Keratinocyte (primary cell): ENCODE measurements at regions not wholly inside any gene's neighbourhood (a gene's known extent, or its start where the extent isn't known, plus 50 kb on each side); places are given as distances from the start of the nearest gene placed in this dataset.

Source experiments
- DNase-seq: peaks from one replicate; pipeline ENCODE4 v3.0.0-alpha.2; 2011; ENCODE audit warnings: low read depth, missing footprints, low spot score
- FAIRE-seq: peaks from 2 replicates; lab custom pipeline; 2011; peaks lifted over from hg19 to GRCh38; lab: Jason Lieb, UNC
- H2AFZ ChIP-seq: 2 replicates; pipeline ENCODE4 v1.6.0; 2012; ENCODE audit warnings: low read length, control low read depth, inconsistent platforms; ENCODE audit not compliant: control insufficient read depth
- H3K27ac ChIP-seq: 2 replicates; pipeline ENCODE4 v1.5.1; 2011; ENCODE audit warnings: low read length; ENCODE audit not compliant: control insufficient read depth, insufficient read depth
- H3K27me3 ChIP-seq: 3 replicates; pipeline ENCODE4 v1.6.0; 2011; ENCODE audit warnings: low read length; ENCODE audit not compliant: control insufficient read depth, insufficient read depth; ENCODE audit errors: extremely low read depth
- H3K36me3 ChIP-seq, 2 experiments: 2 replicates in 1 of 2; 3 replicates in 1 of 2; pipeline ENCODE4 v1.5.1; 2011; ENCODE audit warnings: low read length in 2 of 2, mild to moderate bottlenecking in 1 of 2; ENCODE audit not compliant: control insufficient read depth in 2 of 2, insufficient read depth in 2 of 2; ENCODE audit errors: extremely low read depth in 1 of 2
- H3K4me1 ChIP-seq: 3 replicates; pipeline ENCODE4 v1.5.1; 2011; ENCODE audit warnings: low read length; ENCODE audit not compliant: control insufficient read depth, insufficient read depth; ENCODE audit errors: extremely low read depth
- H3K4me2 ChIP-seq: 3 replicates; pipeline ENCODE4 v1.6.0; 2011; ENCODE audit warnings: low read depth, low read length; ENCODE audit not compliant: control insufficient read depth, insufficient read depth; ENCODE audit errors: extremely low read depth
- H3K4me3 ChIP-seq, 3 experiments: fragments of 200-600 bp in 1 of 3; sonication (generic) in 1 of 3; 2 replicates in 2 of 3; 3 replicates in 1 of 3; pipeline ENCODE4 v1.5.1; 2011 to 2016; ENCODE audit warnings: low read length in 3 of 3, mild to moderate bottlenecking in 3 of 3, control low read depth in 2 of 3, inconsistent platforms in 1 of 3, low read depth in 1 of 3, mixed read lengths in 1 of 3, mixed run types in 1 of 3, moderate library complexity in 1 of 3; ENCODE audit not compliant: control insufficient read depth in 2 of 3, insufficient read depth in 2 of 3; ENCODE audit errors: extremely low read depth in 1 of 3
- H3K79me2 ChIP-seq: 2 replicates; pipeline ENCODE4 v1.6.0; 2012; ENCODE audit warnings: low read length; ENCODE audit not compliant: control insufficient read depth, insufficient read depth
- H3K9ac ChIP-seq: 3 replicates; pipeline ENCODE4 v1.6.0; 2011; ENCODE audit warnings: low read length; ENCODE audit not compliant: control insufficient read depth, insufficient read depth; ENCODE audit errors: extremely low read depth
- H3K9me1 ChIP-seq: 3 replicates; pipeline ENCODE4 v1.6.0; 2011; ENCODE audit warnings: low read length; ENCODE audit not compliant: control insufficient read depth, insufficient read depth; ENCODE audit errors: extremely low read depth
- H3K9me3 ChIP-seq: 2 replicates; pipeline ENCODE4 v1.5.1; 2012; ENCODE audit warnings: low read depth, low read length; ENCODE audit not compliant: control insufficient read depth
- H4K20me1 ChIP-seq: 3 replicates; pipeline ENCODE4 v1.6.0; 2011; ENCODE audit warnings: low read length; ENCODE audit not compliant: control insufficient read depth, insufficient read depth; ENCODE audit errors: extremely low read depth
- EZH2 ChIP-seq: IDR thresholded peaks from one replicate; pipeline ENCODE4 v1.6.1; 2012; ENCODE audit warnings: inconsistent platforms, mild to moderate bottlenecking, low read length, moderate library complexity
- dilution Hi-C: fragments of 300-500 bp; cut with MboI; formaldehyde crosslinking; loops from one replicate; pipeline ENCODE4 v1.7.0; 2020; ENCODE audit warnings: low sequenced_read_pairs; ENCODE audit not compliant: extremely low pct_ligation_motif_present
- TF ChIP-seq, protein P1 (sequence below), 3 experiments: IDR thresholded peaks in 1 of 3; conservative IDR thresholded peaks in 1 of 3; optimal IDR thresholded peaks in 1 of 3; 2 replicates in 2 of 3; 3 replicates in 1 of 3; pipeline versions ENCODE3 to v1.5.1; 2011; ENCODE audit warnings: low read length in 3 of 3, mild to moderate bottlenecking in 3 of 3, moderate library complexity in 2 of 3, control low read depth in 1 of 3, inconsistent platforms in 1 of 3; ENCODE audit not compliant: insufficient read depth in 2 of 3; ENCODE audit errors: extremely low read depth in 1 of 3

GRCh38 chr5:61822584-61822983, 483.4 kb upstream of the KIF2A start:
- H3K79me2 ChIP-seq = no peaks in the 10 kb centered on the region
- no peaks in the 10 kb centered on the region for H4K20me1 ChIP-seq
- DNase-seq (no peak), FAIRE-seq (no peak)
- H3K4me3 ChIP-seq = no peak overlapping the region
- H3K4me1 ChIP-seq = peaks cover 4% of the 10 kb centered on the region
- dilution Hi-C loops = no loop called here
- no peaks in the 10 kb centered on the region for H3K36me3 ChIP-seq
- no peaks in the 10 kb centered on the region for H3K9me3 ChIP-seq
- no peaks in the 10 kb centered on the region for H3K27me3 ChIP-seq
- no peak overlapping the region for H3K9ac ChIP-seq
- no peak overlapping the region for H2AFZ ChIP-seq
- no peak for TF ChIP-seq EZH2
- TF ChIP-seq, protein P1, sequence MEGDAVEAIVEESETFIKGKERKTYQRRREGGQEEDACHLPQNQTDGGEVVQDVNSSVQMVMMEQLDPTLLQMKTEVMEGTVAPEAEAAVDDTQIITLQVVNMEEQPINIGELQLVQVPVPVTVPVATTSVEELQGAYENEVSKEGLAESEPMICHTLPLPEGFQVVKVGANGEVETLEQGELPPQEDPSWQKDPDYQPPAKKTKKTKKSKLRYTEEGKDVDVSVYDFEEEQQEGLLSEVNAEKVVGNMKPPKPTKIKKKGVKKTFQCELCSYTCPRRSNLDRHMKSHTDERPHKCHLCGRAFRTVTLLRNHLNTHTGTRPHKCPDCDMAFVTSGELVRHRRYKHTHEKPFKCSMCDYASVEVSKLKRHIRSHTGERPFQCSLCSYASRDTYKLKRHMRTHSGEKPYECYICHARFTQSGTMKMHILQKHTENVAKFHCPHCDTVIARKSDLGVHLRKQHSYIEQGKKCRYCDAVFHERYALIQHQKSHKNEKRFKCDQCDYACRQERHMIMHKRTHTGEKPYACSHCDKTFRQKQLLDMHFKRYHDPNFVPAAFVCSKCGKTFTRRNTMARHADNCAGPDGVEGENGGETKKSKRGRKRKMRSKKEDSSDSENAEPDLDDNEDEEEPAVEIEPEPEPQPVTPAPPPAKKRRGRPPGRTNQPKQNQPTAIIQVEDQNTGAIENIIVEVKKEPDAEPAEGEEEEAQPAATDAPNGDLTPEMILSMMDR (optimal IDR thresholded peaks at IDR 0.05 in 1 of 3, IDR thresholded peaks at IDR 0.05 in 1 of 3, conservative IDR thresholded peaks at IDR 0.05 in 1 of 3; ENCODE audit: extremely low read depth in 1 of 3, insufficient read depth in 2 of 3, low read length in 3 of 3) = no peak
- no peaks in the 10 kb centered on the region for H3K9me1 ChIP-seq
- H3K4me2 ChIP-seq = no peak overlapping the region
- no peak overlapping the region for H3K27ac ChIP-seq

DNA sequence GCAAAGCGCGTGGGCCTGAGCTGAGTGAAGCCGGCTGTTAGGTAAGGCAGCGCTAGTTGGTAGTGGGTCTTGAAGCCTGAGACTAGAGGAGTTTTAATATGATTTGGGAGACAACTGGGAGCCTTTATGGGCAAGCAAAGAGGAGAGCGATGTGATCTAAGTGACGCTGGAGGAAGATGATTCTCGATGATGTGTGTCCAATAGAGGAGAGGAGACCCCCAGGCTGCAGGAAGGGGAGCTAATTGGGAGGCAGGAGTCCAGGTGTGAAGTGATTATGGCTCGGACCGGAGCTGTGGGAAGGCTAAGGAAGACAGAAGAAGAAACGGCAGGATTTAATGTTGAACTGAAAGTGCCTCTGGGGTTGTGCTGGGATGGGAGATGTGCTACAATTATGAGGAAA, 482.9 kb upstream of the KIF2A start:
- H3K27me3 ChIP-seq = no peaks in the 10 kb centered on the region
- H2AFZ ChIP-seq = no peak overlapping the region
- TF ChIP-seq, protein P1 (optimal IDR thresholded peaks at IDR 0.05 in 1 of 3, IDR thresholded peaks at IDR 0.05 in 1 of 3, conservative IDR thresholded peaks at IDR 0.05 in 1 of 3; ENCODE audit: extremely low read depth in 1 of 3, insufficient read depth in 2 of 3, low read length in 3 of 3) = no peak
- no peak for TF ChIP-seq EZH2
- H3K4me1 ChIP-seq = no peaks in the 10 kb centered on the region
- dilution Hi-C loops = no loop called here
- no peaks in the 10 kb centered on the region for H4K20me1 ChIP-seq
- H3K36me3 ChIP-seq = no peaks in the 10 kb centered on the region
- H3K9ac ChIP-seq = no peak overlapping the region
- H3K79me2 ChIP-seq = no peaks in the 10 kb centered on the region
- H3K9me1 ChIP-seq = no peaks in the 10 kb centered on the region
- no peak overlapping the region for H3K4me2 ChIP-seq
- H3K9me3 ChIP-seq = no peaks in the 10 kb centered on the region
- no peak overlapping the region for H3K27ac ChIP-seq
- DNase-seq (no peak), FAIRE-seq (no peak)
- H3K4me3 ChIP-seq = no peak overlapping the region
